ENCODE measurements at regions not wholly inside any gene's neighbourhood (a gene's known extent, or its start where the extent isn't known, plus 50 kb on each side); places are given as distances from the start of the nearest gene placed in this dataset.
A peak's percentile ranks its signal among the peaks of the same experiment; 100 is the strongest.

DNA sequence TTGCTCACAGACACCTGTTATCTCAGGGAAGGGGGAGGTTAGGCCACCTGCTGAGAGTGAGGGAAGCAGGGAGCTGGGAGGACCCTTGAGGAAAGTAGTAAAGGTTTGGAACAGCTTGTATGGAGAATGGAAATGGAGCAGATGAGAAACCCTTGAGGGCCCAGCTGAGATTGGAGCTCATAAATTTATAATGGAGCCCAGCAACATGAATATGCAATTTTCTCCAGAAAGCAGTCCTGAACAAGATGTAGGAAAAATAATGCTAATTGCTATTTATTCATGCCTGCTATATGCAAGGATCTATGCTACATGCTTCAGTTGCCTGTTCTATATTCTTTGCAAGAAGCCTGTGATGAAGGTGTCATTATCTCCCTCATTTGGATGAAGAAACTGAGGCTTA, 67.5 kb upstream of the LEF1 start:
- H3K4me1 ChIP-seq (ENCODE audit: control insufficient read depth, insufficient read depth, low read length, poor library complexity, severe bottlenecking) = no peaks in the 10 kb centered on the region
- peaks cover 9% of the 10 kb centered on the region for H3K27me3 Mint-ChIP-seq
- H3K36me3 Mint-ChIP-seq = peaks cover 23% of the 10 kb centered on the region
- no peak overlapping the region for H3K4me3 ChIP-seq (ENCODE audit: low read depth, low read length)
- H3K4me3 Mint-ChIP-seq = no peak overlapping the region
- no peaks in the 10 kb centered on the region for H3K36me3 ChIP-seq (ENCODE audit: control insufficient read depth, insufficient read depth, low read length)
- no peaks in the 10 kb centered on the region for H3K27me3 ChIP-seq (ENCODE audit: control insufficient read depth, insufficient read depth, low read length)
- no peak overlapping the region for H3K27ac ChIP-seq (ENCODE audit: insufficient read depth, low read length, poor library complexity, severe bottlenecking)
- no peak for DNase-seq
- peaks cover 0 to 9% (median 6%) of the 10 kb centered on the region in 4 donors for H3K4me1 Mint-ChIP-seq
- ATAC-seq (ENCODE audit: low read depth in 2 of 2) = no peak
- no peaks in the 10 kb centered on the region for H3K9me3 ChIP-seq (ENCODE audit: control insufficient read depth in 2 of 2, low read length in 2 of 2)
- H3K27ac Mint-ChIP-seq = no peak overlapping the region
- peaks cover 0 to 4% (median 0%) of the 10 kb centered on the region in 7 donors for H3K9me3 Mint-ChIP-seq

DNA sequence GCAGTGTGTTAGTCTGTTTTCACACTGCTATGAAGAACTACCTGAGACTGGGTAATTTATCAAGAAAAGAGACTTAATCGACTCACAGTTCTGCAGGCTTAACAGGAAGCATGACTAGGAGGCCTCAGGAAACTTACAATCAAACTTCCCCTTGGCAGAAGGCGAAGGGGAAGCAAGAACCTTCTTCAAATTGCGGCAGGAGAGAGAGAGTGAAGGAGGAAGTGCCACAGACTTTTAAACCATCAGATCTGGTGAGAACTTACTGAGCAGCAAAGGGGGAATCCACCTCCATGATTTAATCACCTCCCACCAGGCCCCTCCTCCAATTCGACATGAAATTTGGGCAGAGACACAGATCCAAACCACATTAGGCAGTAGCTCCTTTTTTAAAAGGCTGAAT, 59.2 kb upstream of the LEF1 start:
- peaks cover 10% of the 10 kb centered on the region for H3K36me3 Mint-ChIP-seq
- peaks cover 0 to 12% (median 5%) of the 10 kb centered on the region in 4 donors for H3K4me1 Mint-ChIP-seq
- no peak overlapping the region for H3K4me3 Mint-ChIP-seq
- H3K27me3 Mint-ChIP-seq = no peaks in the 10 kb centered on the region
- H3K9me3 ChIP-seq (ENCODE audit: control insufficient read depth in 2 of 2, low read length in 2 of 2) = no peaks in the 10 kb centered on the region
- DNase-seq (no peak), ATAC-seq (ENCODE audit: low read depth in 2 of 2) (no peak)
- no peaks in the 10 kb centered on the region for H3K27me3 ChIP-seq (ENCODE audit: control insufficient read depth, insufficient read depth, low read length)
- H3K4me1 ChIP-seq (ENCODE audit: control insufficient read depth, insufficient read depth, low read length, poor library complexity, severe bottlenecking) = no peaks in the 10 kb centered on the region
- H3K27ac ChIP-seq (ENCODE audit: insufficient read depth, low read length, poor library complexity, severe bottlenecking) = no peak overlapping the region
- H3K27ac Mint-ChIP-seq = no peak overlapping the region
- no peak overlapping the region for H3K4me3 ChIP-seq (ENCODE audit: low read depth, low read length)
- H3K36me3 ChIP-seq (ENCODE audit: control insufficient read depth, insufficient read depth, low read length) = no peaks in the 10 kb centered on the region
- peaks cover 0 to 12% (median 0%) of the 10 kb centered on the region in 7 donors for H3K9me3 Mint-ChIP-seq

DNA sequence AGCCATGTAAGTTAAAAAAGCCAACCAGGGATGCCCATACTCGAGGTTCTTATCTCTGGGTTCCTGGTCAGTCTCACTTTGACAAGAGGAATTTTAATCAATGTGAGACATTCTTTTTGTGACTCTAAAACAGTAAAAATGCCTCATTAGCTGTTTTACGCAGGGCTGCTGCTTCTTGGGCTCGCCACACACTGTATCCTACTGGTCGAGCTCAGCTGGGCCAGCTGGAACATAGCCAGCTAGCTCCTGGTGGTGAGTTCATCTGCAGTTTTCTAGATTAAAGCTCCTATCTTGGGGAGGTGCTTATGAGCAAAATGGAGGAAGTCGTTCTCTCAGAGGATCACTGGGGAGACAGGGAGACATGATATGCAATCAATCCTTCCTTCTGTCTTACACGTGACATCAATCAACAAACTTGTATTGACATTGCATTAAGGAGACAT, 55.9 kb upstream of the LEF1 start:
- H3K27ac Mint-ChIP-seq = peak overlapping the region in 1 of 3 donors; percentile 52
- no peak overlapping the region for H3K4me3 ChIP-seq (ENCODE audit: low read depth, low read length)
- no peaks in the 10 kb centered on the region for H3K27me3 ChIP-seq (ENCODE audit: control insufficient read depth, insufficient read depth, low read length)
- no peaks in the 10 kb centered on the region for H3K9me3 ChIP-seq (ENCODE audit: control insufficient read depth in 2 of 2, low read length in 2 of 2)
- DNase-seq (no peak), ATAC-seq (ENCODE audit: low read depth in 2 of 2) (no peak)
- H3K4me1 ChIP-seq (ENCODE audit: control insufficient read depth, insufficient read depth, low read length, poor library complexity, severe bottlenecking) = no peaks in the 10 kb centered on the region
- no peaks in the 10 kb centered on the region for H3K27me3 Mint-ChIP-seq
- no peak overlapping the region for H3K27ac ChIP-seq (ENCODE audit: insufficient read depth, low read length, poor library complexity, severe bottlenecking)
- H3K36me3 Mint-ChIP-seq = peaks cover 12% of the 10 kb centered on the region
- H3K4me3 Mint-ChIP-seq = no peak overlapping the region
- peaks cover 2% of the 10 kb centered on the region for H3K36me3 ChIP-seq (ENCODE audit: control insufficient read depth, insufficient read depth, low read length)
- peaks cover 0 to 3% (median 0%) of the 10 kb centered on the region in 4 donors for H3K4me1 Mint-ChIP-seq
- peaks cover 0 to 7% (median 0%) of the 10 kb centered on the region in 7 donors for H3K9me3 Mint-ChIP-seq

DNA sequence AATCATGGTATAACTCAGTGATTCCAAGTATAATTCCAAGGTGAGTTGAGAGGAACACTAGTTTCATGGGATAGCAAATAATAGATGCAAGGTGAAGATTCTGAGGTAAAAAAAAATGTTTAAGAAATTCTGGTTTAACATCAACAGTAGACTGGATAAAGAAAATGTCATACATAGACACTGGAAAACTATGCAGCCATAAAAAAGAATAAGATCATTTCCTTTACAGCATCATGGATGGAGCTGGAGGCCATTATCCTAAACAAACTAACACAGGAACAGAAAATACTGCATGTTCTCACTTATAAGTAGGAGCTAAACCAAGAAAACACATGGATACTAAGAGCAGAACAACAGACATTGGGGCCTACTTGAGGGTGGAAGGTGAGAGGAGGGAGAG, 54.6 kb upstream of the LEF1 start:
- Mint-ChIP-seq H3K4me1 (peaks cover 0 to 3% (median 0%) of the 10 kb centered on the region in 4 donors), H3K9me3 (peaks cover 0 to 7% (median 0%) of the 10 kb centered on the region in 7 donors), H3K36me3 (peaks cover 12% of the 10 kb centered on the region), H3K27me3 (no peaks in the 10 kb centered on the region), H3K27ac (no peak overlapping the region), H3K4me3 (no peak overlapping the region)
- H3K27me3 ChIP-seq (ENCODE audit: control insufficient read depth, insufficient read depth, low read length) = no peaks in the 10 kb centered on the region
- H3K9me3 ChIP-seq (ENCODE audit: control insufficient read depth in 2 of 2, low read length in 2 of 2) = no peaks in the 10 kb centered on the region
- DNase-seq = no peak
- no peak for ATAC-seq (ENCODE audit: low read depth in 2 of 2)
- H3K36me3 ChIP-seq (ENCODE audit: control insufficient read depth, insufficient read depth, low read length) = peaks cover 2% of the 10 kb centered on the region
- no peak overlapping the region for H3K4me3 ChIP-seq (ENCODE audit: low read depth, low read length)
- no peaks in the 10 kb centered on the region for H3K4me1 ChIP-seq (ENCODE audit: control insufficient read depth, insufficient read depth, low read length, poor library complexity, severe bottlenecking)
- H3K27ac ChIP-seq (ENCODE audit: insufficient read depth, low read length, poor library complexity, severe bottlenecking) = no peak overlapping the region

DNA sequence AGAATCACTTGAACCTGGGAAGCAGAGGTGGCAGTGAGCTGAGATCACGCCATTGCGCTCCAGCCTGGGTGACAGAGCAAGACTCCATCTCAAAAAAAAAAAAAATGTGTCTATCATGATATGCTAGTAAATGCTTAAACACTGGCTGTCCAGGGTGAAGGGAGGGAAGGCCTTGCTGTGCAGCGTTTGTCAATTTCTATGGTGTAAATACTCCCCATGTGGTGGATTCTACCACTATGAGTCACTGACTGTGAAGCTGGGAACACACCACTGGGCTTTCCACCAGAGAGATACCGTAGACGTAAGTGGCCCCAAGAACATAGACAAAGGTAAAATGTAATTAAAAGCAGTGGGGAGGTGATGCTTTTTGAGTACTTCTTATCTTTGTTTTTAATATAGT, 51.3 kb upstream of the LEF1 start:
- H3K27me3 Mint-ChIP-seq = no peaks in the 10 kb centered on the region
- peaks cover 24% of the 10 kb centered on the region for H3K36me3 Mint-ChIP-seq
- DNase-seq (no peak), ATAC-seq (ENCODE audit: low read depth in 2 of 2) (no peak)
- Histone ChIP-seq H3K27me3 (ENCODE audit: control insufficient read depth, insufficient read depth, low read length) (no peaks in the 10 kb centered on the region), H3K36me3 (ENCODE audit: control insufficient read depth, insufficient read depth, low read length) (peaks cover 2% of the 10 kb centered on the region), H3K4me1 (ENCODE audit: control insufficient read depth, insufficient read depth, low read length, poor library complexity, severe bottlenecking) (no peaks in the 10 kb centered on the region), H3K27ac (ENCODE audit: insufficient read depth, low read length, poor library complexity, severe bottlenecking) (no peak overlapping the region), H3K9me3 (ENCODE audit: control insufficient read depth in 2 of 2, low read length in 2 of 2) (no peaks in the 10 kb centered on the region), H3K4me3 (ENCODE audit: low read depth, low read length) (no peak overlapping the region)
- H3K27ac Mint-ChIP-seq = no peak overlapping the region
- no peak overlapping the region for H3K4me3 Mint-ChIP-seq
- H3K4me1 Mint-ChIP-seq = peaks cover 0 to 5% (median 0%) of the 10 kb centered on the region in 4 donors
- H3K9me3 Mint-ChIP-seq = peaks cover 0 to 5% (median 1%) of the 10 kb centered on the region in 7 donors
